ENCODE measurements at regions not wholly inside any gene's neighbourhood (a gene's known extent, or its start where the extent isn't known, plus 50 kb on each side); places are given as distances from the start of the nearest gene placed in this dataset.

DNA sequence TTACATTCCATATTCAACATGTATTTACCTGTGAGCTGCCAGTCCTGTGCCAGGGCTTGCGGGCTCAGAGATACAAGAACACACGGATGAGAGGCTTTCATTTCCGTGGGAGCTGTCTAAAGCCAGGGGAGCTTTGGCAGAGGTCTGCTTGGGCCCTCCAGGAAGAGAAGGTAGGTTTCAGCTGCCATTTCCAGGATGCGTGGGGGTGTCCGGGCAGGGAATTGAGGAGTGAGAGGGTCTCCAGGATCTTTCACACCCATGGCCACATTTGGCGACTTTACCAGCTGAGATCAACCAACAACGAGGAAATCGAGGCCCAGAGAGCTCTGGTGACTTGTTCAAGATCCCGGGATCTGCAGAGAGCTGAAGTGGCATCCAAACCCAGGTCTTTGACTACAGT is 119.6 kb downstream of the BUD13 start:
- no peak for TF ChIP-seq CCAR2 (optimal IDR thresholded peaks at IDR 0.05; ENCODE audit: low read depth, low read length)
- TF ChIP-seq POLR2A (IDR thresholded peaks at IDR 0.05; ENCODE audit: insufficient read depth in 1 of 2, low read depth in 2 of 2, low read length in 2 of 2) = no peak
- no peak for TF ChIP-seq CREB1 (IDR thresholded peaks at IDR 0.05)
- TF ChIP-seq CREB1 (CRISPR knock-in tag; IDR thresholded peaks at IDR 0.05) = no peak
- TF ChIP-seq NONO (IDR thresholded peaks at IDR 0.05) = no peak
- no peak for TF ChIP-seq NONO (CRISPR knock-in tag; conservative IDR thresholded peaks at IDR 0.05)
- no peak for TF ChIP-seq ZNF207 (IDR thresholded peaks at IDR 0.05; ENCODE audit: borderline replicate concordance)
- TF ChIP-seq ZNF205 (CRISPR knock-in tag; IDR thresholded peaks at IDR 0.05) = no peak
- TF ChIP-seq ZNF496 (CRISPR knock-in tag; IDR thresholded peaks at IDR 0.05; ENCODE audit: insufficient replicate concordance) = no peak
- no peak for TF ChIP-seq ZNF468 (CRISPR knock-in tag; IDR thresholded peaks at IDR 0.05)
- TF ChIP-seq RNF2 (conservative IDR thresholded peaks at IDR 0.05; ENCODE audit: low read depth) = no peak
- TF ChIP-seq, protein P1, sequence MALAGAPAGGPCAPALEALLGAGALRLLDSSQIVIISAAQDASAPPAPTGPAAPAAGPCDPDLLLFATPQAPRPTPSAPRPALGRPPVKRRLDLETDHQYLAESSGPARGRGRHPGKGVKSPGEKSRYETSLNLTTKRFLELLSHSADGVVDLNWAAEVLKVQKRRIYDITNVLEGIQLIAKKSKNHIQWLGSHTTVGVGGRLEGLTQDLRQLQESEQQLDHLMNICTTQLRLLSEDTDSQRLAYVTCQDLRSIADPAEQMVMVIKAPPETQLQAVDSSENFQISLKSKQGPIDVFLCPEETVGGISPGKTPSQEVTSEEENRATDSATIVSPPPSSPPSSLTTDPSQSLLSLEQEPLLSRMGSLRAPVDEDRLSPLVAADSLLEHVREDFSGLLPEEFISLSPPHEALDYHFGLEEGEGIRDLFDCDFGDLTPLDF (CRISPR knock-in tag; IDR thresholded peaks at IDR 0.05) = no peak
- no peak for TF ChIP-seq FOXM1 (CRISPR knock-in tag; IDR thresholded peaks at IDR 0.05)

All from HepG2 (cell line).